Cardiac fibroblast (primary cell): ENCODE measurements at regions not wholly inside any gene's neighbourhood (a gene's known extent, or its start where the extent isn't known, plus 50 kb on each side); places are given as distances from the start of the nearest gene placed in this dataset.
"Not testable (repeated sequence)": the region's sequence is repeated elsewhere in the genome, so short reads cannot be mapped to it uniquely, and the experiment has no call there.

Experiments used
- DNase-seq, 2 donors: peaks; one replicate each; pipeline versions ENCODE4 v3.0.0 to v3.0.0-alpha.2; 2010; ENCODE audit warnings: low read depth in 2 of 2
- H3K4me3 ChIP-seq, 2 donors: replicated peaks in 1 of 2; 1 replicate in 1 of 2; 2 replicates in 1 of 2; pipeline ENCODE4 v1.5.1; 2011; ENCODE audit warnings: low read depth in 2 of 2, low read length in 2 of 2, mild to moderate bottlenecking in 2 of 2, moderate library complexity in 1 of 2

DNA sequence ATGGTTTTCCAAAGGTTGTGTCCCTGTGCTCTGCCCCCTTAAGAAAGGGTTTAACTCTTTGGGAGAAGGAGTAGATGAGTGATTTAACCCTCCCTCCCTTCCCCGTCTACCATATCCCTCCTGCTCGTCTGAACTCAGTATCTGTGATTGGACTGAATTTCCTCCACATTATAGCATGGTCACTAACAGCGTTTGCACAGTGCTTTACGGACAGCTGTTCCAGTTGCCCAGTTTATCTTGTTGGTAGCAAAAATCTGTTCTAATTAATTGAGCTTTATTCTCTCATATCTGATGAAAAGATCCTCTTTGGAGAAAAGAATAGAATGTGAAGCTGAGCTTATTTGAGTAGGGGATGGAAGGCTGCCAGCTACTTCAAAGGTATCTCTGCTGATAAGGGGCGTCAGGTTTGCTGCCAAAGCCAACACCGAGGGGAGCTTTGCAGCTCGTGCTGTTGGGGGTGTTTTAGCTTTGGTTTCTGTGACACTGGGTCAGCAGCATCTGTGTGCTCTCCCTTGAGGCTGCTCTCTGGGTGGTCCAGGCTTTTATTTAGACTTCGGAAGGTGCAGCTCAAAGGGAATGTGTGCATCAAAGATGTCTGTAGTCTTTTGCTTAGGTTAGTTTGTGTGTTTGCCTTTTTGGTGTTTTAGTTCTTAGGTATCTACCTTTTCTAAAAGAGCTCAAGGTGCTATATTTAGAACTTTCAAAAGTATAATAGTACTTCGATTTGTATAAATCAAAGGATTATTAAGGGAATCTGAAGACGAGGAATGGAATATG is 118.8 kb upstream of the IKBKE start:
- not testable (repeated sequence) for DNase-seq, H3K4me3 ChIP-seq

DNA sequence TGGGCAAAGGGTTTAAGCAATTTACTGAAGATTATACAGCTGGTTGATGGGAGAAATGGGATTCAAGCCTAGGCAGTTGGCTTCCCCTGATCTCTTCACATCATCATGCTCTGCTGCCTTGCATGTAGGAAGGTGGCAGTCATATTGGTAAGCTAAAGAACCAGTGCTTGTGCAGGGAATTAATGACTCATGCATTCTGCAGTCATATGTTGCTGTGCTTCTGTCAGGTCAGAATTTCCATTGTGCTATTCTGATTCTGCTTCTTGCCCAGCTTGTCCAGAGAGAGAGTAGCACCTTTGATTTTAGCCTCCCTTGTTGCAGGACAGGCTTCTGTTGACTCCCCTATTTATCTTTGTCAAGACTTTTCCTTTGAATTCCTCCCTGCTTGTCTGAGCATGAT is 114.0 kb upstream of the IKBKE start:
- not testable (repeated sequence) for H3K4me3 ChIP-seq
- DNase-seq = peak; percentile 36 to 62

DNA sequence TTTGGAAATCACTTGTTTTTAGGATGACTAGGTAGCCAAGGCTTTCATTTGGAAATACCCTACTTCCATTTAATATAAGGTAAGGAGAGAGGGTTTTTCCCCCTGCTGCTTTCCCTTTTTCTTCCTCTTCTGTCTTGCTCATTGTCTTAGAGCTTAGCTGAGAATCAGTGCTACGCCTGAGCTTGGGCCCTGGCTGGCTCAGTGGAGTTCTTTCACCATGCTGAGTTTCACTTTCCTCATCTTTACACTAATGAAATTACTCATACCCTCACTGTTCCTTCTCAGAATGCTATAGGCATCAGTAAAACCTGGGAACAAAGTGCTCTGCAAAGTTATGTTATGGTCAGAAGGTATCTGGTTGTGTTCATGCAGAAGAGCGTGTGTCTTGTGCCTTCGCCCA is 112.3 kb upstream of the IKBKE start:
- DNase-seq, H3K4me3 ChIP-seq: not testable (repeated sequence)

DNA sequence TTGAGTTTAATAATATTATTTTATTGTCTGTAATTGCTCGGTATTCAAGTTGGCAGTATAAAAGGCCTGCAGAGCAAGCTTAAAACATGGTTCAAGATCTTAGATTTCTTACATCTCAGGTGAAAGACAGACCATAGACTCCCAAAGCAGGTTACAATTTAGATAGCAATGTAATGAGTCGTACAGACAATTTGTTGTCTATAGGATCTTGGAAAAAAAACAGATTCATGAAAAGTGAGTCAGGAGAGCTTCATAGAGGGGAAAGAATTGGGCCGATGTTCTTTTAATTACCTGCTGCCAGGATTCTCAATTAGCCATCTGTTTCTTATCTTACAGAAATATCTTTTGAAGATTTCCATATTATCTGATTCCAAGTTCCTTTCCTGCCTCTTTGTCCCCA is 111.5 kb upstream of the IKBKE start:
- not testable (repeated sequence) for H3K4me3 ChIP-seq, DNase-seq

DNA sequence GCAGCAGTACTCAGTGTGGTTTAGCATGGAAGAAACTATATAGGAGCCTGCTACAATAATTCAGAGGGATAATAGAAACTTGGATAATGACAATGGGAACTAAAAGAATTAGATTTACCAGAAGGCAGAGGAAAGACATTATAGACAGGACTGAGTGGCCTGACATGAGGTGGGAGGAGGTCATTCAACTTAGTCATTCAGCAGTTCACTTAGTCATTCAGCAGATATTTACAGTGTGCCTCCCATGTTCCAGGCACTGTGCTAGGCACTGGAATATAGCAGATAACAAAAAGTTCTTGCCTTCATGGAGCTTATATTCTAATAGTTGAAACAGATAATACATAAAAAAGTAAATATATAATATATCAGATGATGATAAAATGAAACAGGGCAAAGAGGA is 110.9 kb upstream of the IKBKE start:
- not testable (repeated sequence) for H3K4me3 ChIP-seq, DNase-seq

DNA sequence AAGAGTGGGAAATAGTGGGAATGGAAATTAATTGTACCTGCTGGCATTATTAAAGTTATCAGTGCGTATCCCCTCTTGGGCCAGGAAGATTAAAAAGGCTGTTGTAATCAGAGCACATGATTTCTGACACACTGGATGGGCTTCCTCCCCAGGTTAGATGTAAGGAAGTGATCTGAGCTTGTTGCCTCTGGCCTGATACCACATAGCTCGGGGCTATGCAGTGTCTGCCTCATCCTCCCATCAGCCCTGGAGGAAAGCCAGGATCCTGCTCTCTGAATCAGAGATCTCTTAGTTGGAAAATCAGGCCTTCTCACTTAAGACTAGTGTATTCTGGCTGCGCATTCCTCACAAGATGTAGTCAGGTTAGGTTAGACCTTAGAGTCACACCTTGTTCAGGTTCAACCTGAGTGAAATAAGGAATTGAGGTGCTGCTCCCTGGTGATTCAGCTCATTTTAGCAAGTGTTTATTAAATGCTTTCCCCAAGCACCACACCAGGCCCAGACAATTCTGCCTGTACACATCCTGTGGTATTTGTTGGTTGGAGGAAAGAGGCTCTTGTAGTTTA is 108.2 kb upstream of the IKBKE start:
- not testable (repeated sequence) for H3K4me3 ChIP-seq, DNase-seq

DNA sequence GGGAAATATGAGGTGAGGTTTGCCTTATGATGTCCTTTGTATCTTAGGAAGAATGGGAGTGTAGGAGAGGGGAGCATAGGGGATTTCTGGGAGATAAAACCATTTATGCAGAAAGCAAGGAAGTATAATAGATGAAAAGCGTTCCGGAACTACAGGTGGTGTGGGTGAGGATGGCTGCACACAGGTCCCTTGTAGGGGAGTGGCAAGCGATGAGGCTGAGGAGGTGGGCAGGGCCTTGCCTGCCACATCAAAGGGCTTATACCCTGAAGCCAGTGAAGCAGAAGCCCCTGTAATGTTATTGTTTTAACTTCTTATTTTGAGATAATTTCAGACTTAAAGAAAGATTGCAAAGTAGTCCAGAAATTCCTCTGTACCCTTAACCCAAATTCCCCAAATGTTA is 107.3 kb upstream of the IKBKE start:
- not testable (repeated sequence) for H3K4me3 ChIP-seq, DNase-seq

DNA sequence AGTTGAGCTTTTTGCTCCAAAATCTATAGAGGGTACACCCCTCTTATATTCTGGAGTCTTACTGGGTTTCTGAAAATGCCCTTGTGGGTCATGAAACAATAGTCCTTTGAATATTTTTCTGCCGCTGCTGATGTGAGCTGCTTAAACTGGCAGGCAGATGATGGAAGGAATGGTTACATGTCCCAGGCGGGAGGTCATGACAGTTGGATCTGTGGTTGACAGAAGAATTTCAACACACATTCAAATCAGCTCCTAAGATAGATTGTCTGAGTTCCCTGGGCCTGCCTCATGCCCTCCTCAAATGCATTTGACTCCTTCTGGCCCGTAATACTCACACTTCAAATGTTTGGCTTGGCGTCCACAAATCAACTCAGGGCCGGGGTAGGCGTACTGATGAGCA is 105.0 kb upstream of the IKBKE start:
- not testable (repeated sequence) for H3K4me3 ChIP-seq, DNase-seq

DNA sequence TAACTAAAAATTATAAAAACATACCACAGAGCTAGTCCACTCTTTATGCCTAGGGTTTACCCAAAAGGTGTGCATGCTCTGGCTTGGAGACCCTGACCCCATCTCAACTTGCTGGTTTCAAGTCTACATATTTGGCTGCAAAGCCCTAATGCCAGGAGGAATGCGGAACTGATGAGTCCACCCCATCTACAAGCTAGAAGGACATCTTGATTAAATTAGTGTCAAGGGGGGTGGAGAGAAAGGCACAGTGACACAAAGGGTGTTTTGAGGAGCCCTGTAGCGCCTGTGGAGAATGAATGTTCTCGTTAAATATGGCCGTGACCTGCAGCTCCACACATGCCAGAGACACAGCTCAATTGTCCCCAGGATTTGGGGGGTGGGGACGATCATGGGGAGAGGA is 104.1 kb upstream of the IKBKE start:
- DNase-seq, H3K4me3 ChIP-seq: not testable (repeated sequence)

DNA sequence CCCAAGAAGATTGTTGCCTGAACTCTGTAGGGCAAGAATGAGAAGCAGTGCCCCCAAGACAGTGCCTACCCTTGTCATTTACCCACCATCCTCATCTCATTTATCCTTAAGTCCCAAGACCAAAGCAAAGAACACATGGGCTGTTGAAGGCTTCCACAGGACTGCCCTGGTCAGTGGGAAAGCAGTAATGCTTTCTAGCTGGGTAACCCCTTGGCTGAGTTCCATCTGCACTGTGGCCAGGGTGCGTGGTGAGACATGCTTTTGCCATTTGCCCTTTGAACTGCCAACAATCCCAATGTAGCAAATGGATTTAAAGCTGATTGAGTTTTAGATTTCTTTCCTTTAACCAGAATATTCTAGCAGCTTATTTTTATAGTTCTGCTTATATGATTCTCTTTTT is 103.5 kb upstream of the IKBKE start:
- not testable (repeated sequence) for DNase-seq

DNA sequence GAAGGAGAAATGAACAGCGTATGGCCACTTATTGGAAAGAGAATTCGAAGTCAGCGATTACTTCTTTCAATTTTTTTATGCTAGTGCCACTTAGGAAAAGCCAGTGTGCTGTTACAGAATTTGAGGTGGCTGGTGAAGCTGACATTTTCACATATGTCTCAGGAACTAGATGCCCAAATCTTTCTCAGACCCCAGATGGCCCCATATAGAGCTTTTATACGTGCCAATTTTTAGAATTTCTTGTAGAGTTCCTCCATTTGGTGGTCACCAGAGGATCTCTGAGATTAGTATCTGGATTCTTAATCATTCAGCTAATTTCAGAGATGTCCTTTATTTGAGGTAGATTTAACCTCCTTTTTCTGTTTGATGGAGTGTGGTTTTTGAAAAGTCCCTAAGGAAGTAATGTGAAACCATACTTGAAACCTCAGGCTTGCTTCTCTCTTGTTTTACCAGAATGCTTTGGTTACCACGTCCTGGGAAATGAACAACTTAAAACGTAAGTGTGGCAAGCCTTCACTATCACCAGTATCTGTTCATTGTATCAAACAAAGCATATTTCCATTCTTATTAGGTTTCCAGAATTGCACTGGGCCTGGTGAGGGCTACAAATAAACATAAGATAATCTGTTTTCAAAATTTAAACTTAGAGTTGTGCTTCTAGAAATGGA is 102.2 kb upstream of the IKBKE start:
- not testable (repeated sequence) for DNase-seq, H3K4me3 ChIP-seq

More for the DNA sequence above, 103.5 kb upstream of the IKBKE start:
- not testable (repeated sequence) for H3K4me3 ChIP-seq

DNA sequence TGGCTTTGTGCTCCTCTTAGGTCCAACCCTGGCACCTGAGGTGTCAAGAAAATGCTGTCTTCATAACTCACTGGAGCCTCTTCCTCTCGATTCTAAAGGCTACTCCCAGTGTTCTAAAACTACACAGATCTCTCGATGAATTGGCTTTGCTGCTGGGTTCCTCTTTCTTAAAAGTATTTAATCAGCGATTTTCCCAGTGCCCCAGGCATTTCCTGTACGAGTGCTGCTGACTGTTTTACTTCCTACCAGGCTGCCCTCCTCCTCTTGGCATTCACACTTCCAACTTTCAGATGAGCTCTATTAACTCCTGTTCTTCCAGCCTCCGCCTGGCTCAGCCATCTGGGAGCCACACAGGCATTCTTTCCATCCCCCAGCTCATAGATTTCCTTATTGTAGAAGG is 95.6 kb upstream of the IKBKE start:
- not testable (repeated sequence) for DNase-seq, H3K4me3 ChIP-seq

DNA sequence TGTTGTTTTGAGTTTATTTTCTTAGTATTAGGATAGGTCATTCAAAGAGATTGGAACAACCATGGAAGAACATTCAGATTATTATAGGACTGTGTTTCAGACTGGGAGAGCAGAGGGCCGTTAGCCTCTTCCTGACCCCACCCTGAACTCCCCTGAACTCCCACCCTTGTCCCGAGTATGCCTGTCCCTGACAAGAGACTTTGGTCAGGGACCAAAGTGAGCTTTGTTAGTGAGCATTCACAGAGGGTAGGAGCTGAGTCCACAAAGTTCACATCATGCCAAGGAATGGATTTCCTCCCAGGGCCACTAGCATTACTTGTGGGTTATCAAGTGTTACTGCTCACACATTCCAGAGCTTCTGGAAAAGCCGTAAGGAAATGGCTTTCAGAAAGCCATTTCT is 94.7 kb upstream of the IKBKE start:
- not testable (repeated sequence) for DNase-seq, H3K4me3 ChIP-seq

DNA sequence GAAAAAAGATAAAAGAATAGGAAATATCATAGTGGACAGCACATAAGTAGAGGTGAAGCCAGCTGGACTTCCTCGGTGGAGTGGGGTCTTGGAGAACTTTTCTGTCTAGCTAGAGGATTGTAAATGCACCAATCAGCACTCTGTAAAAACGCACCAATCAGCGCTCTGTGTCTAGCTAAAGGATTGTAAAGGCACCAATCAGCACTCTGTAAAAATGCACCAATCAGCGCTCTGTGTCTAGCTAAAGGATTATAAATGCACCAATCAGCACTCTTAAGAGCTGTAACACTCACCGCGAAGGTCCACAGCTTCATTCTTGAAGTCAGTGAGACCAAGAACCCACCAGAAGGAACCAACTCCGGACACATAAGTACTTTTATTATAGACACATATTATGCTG is 91.8 kb upstream of the IKBKE start:
- DNase-seq, H3K4me3 ChIP-seq: not testable (repeated sequence)

DNA sequence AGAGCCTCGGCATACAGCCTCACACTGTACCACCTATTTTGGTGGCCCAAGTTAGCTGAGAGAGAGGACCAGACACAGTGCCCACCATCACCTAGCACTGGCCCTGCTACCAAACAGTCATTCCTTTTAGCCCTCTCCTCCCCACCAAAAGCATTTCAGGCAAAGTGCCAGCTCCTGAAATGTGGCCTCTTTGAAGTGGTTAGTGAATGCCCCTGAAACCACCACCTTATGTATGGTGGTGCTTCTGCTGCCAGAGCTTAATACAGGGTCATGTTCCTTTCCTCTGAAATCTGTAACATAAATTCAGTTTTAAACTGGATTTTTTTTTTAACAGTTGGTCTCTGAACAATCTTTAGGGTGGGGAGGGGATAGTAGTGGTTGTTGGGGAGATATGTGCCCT is 91.0 kb upstream of the IKBKE start:
- not testable (repeated sequence) for DNase-seq, H3K4me3 ChIP-seq

DNA sequence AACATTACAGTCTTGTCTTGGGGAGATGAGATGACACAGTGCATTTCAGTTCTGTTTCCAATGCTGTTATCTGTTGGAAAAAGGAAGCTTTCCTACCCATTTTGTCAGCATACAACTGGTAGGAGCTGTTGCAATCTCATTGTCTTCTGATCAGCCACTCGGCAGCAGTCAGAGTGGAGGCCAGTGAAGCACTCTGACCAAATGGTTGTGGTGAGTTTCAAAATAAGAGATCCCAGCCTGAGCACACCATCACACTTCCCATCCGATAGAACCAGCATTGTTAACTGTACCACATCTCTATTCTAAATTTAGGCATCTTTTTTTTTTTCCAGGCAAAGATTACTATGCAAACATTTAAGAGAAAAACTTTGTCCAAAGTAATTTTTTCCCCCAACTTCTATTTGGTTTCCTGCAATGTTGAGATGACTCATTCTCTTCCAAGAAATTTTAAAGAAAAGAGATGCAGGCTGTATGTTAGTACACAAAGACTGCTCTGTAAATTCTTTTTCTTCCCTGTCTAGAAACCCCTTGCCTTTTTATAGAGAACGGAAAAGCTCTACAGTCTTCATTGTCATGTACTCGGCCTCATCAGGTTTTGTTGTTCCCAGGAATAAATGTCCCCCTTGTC is 90.0 kb upstream of the IKBKE start:
- DNase-seq = peak; percentile 46 to 71
- H3K4me3 ChIP-seq = not testable (repeated sequence)

DNA sequence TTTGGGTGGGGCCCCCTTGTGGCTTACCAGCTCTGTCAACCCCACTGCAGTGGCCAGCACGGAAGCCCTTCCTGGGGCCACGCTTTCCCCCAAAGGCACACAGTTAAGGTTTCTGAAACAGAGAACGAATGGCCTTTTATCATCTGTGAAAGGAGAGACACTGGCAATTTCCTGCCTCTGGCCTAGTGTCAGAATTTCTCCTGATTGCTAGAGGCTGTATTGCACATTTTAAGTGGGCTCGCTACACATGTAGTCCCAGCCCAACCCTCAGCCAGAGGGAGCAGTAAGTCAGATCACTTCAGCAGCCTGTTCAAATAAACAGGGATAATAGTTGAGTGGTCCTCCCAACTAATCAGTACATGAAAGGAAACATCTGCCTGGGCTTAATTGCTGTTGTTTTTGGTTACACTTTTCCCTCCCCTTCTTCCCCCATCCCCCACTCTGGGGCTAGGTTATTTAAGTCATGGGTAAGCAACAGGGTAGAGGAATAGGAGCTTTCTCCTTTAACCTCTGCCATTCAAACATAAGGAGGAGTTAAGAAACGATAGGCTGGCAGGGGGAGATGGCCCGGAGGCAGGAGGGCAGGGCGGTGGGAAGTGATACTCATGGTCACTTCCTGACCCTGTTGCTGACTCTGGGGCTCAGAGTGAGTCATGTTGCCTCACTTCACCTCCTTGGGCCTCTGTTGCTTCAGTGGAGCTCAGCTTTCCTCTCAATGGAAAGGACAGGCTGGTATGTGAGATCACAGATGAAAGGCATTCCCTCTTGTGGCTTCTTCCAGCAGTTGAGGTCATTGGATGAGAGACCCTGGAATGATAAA is 89.3 kb upstream of the IKBKE start:
- DNase-seq = peak; percentile 22 to 37
- not testable (repeated sequence) for H3K4me3 ChIP-seq
